GM19328 (cell line): ENCODE measurements at regions not wholly inside any gene's neighbourhood (a gene's known extent, or its start where the extent isn't known, plus 50 kb on each side); places are given as distances from the start of the nearest gene placed in this dataset.
"Not testable (repeated sequence)": the region's sequence is repeated elsewhere in the genome, so short reads cannot be mapped to it uniquely, and the experiment has no call there.

Experiments used
- ATAC-seq: cut with Tn5 transposase; IDR thresholded peaks from one replicate; pipeline ENCODE4 v1.9.1; 2021; ENCODE audit warnings: mild to moderate bottlenecking, moderate library complexity; ENCODE audit not compliant: unreplicated experiment

DNA sequence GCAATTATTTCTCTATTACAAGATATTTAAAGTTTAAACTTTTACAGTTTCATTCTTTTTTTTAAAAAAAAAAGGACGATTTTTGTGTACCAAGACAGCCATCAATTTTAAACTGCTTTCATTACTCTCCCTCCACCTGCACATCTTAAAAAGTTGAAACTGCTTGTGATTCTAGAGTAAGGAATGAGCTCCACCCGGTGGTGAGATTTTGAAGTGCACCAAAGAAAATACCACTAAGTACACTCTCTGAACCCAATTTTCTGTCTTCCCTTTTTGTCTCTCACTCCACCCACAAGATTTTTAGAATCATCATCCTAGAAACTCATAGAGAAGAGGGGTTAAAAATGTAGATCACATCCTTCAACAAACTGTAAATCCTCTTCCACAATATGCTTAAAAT lies 91.3 kb upstream of the WDR44 start:
- ATAC-seq = no peak

DNA sequence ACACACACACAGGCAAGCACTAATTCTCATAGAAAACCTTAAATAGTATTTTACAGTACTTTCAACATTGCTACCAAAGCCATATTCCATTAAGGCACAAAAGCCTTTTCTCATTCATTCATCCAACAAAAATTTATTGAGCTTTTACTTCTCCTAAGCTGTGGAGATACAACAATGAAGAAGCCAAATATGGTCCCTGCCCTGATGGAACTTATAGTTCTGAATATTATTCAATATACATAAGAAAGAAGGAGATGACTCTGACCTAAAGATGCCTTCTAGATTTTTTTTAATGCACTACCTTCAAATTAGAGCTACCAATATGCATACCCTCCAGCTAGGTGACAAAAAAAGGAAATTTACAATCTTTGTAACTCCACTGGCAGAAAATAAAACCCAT lies 90.0 kb upstream of the WDR44 start:
- ATAC-seq = no peak

DNA sequence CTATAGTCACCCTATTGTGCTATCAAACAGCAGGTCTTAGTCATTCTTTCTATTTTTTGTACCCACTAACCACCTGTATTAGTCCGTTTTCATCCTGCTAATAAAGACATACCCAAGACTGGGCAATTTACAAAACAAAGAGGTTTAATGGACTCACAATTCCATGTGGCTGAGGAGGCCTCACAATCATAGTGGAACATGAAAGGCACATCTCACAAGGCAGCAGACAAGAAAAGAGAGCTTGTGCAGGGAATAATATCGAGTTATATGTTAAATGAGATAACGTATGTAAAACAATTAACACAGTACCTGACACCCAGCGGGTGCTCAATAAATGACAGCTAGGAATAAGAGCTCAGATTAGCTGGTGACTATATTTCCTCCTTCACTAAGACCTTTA lies 88.1 kb upstream of the WDR44 start:
- ATAC-seq = no peak

DNA sequence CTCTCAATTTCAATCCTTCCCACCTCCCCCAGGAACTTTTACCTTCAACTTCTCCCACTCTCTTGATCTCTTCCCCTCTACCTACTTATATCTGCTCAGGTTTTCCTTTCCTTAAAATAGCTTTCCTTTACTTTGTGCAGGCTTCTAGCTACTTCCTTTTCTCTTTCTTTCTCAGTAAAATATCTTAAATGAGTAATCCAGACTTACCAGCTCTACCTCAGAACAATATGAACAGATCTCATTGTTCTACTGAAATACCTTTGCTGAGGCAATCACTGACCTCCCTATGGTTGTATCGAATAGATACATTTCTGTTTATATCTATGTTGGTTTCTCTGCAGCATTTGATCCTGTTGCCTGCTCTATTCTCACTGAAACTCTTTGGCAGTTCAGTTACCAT lies 86.7 kb upstream of the WDR44 start:
- ATAC-seq = no peak

DNA sequence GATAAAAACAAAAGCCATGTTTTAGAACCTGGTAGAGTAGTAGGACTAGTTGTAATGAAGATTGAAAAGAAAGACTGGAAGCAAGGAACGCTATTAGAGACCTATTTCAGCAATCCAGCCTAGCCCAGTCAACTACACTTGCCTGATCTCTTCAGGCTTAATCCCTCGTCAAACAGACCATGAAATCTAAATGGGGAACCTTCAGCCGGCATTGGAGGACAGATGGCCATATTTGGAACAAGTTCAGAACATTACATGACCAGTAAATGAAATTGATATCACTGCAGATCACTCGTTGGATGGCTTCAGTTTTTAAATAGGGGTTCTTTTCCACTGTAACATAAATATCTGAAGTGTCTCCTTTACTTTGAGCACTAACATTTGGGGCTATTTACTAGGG lies 84.8 kb upstream of the WDR44 start:
- ATAC-seq = no peak

DNA sequence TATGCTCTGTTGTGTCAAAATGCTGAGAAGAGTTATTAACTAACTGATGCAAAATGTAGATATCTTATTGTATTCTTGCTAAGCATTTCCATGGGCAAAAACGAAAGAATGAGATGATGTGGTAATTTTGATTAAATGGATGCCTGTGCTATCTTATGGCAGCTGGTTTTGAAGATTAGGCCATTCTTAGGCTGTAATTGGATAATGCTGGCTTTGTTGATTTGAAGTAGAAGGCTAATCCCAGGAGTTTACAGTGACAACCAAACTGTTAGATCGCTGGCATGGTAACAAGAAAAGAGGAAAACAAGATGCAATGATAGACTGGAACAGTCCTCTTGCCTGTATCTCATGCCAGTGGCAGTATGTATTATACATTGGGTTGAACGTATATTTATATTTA lies 74.1 kb upstream of the WDR44 start:
- ATAC-seq = no peak

DNA sequence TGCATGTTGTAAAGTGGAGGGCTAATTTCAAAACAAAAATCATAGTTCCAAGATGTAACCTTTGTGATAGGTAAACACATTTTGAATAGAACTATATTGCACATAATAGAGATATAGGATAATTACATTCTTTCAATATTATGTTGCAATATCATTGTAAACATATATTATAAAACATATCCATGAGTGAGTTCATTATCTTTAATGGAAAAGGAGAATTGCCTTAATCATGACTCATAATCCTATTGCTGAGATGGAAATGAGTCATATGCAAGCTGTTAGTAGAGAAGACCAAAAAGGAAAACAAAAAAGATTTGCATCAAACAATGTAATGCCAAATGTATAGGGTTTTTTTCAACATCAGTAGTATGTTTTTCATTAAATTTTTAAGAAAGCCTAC lies 73.7 kb upstream of the WDR44 start:
- no peak for ATAC-seq

DNA sequence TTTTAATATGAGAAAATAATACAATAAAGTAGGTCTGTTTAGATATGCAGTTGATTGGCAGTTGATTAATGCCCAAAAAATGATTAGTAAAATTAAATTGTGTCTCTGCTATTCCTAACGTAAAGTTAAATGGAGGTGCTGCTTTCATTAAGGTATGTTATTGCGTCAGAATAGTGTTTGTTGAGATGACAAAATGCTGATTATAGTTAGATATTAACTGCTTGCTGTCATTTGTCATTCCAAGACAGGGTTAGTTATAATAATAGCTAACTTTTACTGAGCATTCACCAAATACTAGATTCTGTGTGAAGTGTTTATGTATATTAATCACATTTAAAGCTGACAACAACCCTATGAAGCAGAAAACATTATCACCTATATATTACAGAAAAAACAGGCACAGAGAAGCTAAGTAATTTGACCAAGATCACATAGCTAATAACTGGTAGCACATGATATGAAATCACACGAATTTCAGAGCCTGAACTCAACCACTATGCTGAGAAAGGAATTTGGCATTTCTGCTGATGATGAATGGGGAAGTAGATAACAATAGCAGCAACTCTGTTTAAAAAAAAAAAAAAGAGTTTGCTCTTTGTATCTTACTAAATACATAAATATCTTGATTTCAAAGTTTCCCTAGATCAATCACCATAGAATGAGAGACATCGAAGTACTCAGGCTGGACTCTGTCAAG lies 59.7 kb upstream of the WDR44 start:
- no peak for ATAC-seq

DNA sequence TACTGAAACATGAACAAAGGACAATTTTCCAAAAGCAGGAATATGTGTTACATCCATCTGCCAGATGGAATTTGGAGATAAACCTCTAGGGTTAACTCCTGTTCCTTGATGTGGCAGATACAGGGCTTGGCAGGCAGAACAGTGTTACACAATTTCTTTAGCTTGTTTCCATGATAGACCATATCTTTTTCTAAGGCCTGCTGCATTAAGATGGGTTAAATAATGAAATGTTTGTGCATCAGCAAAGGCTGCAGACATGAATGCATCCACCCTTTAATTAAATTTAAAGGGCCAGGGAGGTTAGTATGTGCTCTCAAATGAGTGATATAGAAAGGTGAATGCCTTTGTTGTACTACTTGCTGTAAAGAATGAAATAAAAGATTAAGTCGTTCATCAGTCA lies 50.1 kb upstream of the WDR44 start:
- not testable (repeated sequence) for ATAC-seq
